Neural progenitor cell (in vitro differentiated cells): ENCODE measurements at regions not wholly inside any gene's neighbourhood (a gene's known extent, or its start where the extent isn't known, plus 50 kb on each side); places are given as distances from the start of the nearest gene placed in this dataset.

Experiments
- DNase-seq: peaks from one replicate; pipeline ENCODE4 v3.0.0-alpha.2; 2016; ENCODE audit warnings: low spot score
- H2AFZ ChIP-seq: fragments of 200-600 bp; sonication (generic); replicated peaks from 2 replicates; pipeline ENCODE4 v1.6.1; 2016; ENCODE audit warnings: antibody characterized with exemption
- H3F3A ChIP-seq: fragments of 200-600 bp; sonication (generic); 2 replicates; pipeline ENCODE4 v1.6.1; 2016; ENCODE audit warnings: antibody characterized with exemption, low read depth
- H3K27ac ChIP-seq: fragments of 200-600 bp; sonication (generic); 2 replicates; pipeline ENCODE4 v1.5.1; 2016; ENCODE audit warnings: mild to moderate bottlenecking
- H3K27me3 ChIP-seq: fragments of 200-600 bp; sonication (generic); 2 replicates; pipeline ENCODE4 v1.6.1; 2016; ENCODE audit warnings: mild to moderate bottlenecking, moderate library complexity
- H3K36me3 ChIP-seq: fragments of 200-600 bp; sonication (generic); 2 replicates; pipeline ENCODE4 v1.5.1; 2016
- H3K4me1 ChIP-seq: fragments of 200-600 bp; sonication (generic); 2 replicates; pipeline ENCODE4 v1.6.1; 2016; ENCODE audit warnings: mixed run types
- H3K4me2 ChIP-seq: fragments of 200-600 bp; sonication (generic); 2 replicates; pipeline ENCODE4 v1.6.1; 2016
- H3K4me3 ChIP-seq: fragments of 200-600 bp; sonication (generic); 2 replicates; pipeline ENCODE4 v1.5.1; 2016
- H3K79me2 ChIP-seq: fragments of 200-600 bp; sonication (generic); 2 replicates; pipeline ENCODE4 v1.6.1; 2016; ENCODE audit warnings: low read depth
- H3K9ac ChIP-seq: fragments of 200-600 bp; sonication (generic); 2 replicates; pipeline ENCODE4 v1.6.1; 2016
- H3K9me3 ChIP-seq: fragments of 200-600 bp; sonication (generic); 2 replicates; pipeline ENCODE4 v1.5.1; 2016; ENCODE audit warnings: low read depth
- H4K20me1 ChIP-seq: fragments of 200-600 bp; sonication (generic); 2 replicates; pipeline ENCODE4 v1.6.1; 2016; ENCODE audit warnings: low read depth
- H3K27ac Mint-ChIP-seq: 3 replicates; pipeline ENCODE4 v1.8.0; 2021; ENCODE audit warnings: mixed read lengths
- H3K27me3 Mint-ChIP-seq: 2 replicates; pipeline ENCODE4 v1.8.0; 2022; ENCODE audit warnings: low read depth, mild to moderate bottlenecking, inconsistent platforms, moderate library complexity, mixed read lengths; ENCODE audit not compliant: insufficient read depth
- H3K36me3 Mint-ChIP-seq: 3 replicates; pipeline ENCODE4 v1.8.0; 2021; ENCODE audit warnings: mixed read lengths
- H3K4me1 Mint-ChIP-seq: 3 replicates; pipeline ENCODE4 v1.8.0; 2021; ENCODE audit warnings: mixed read lengths
- H3K4me3 Mint-ChIP-seq: 3 replicates; pipeline ENCODE4 v1.8.0; 2021; ENCODE audit warnings: mild to moderate bottlenecking, moderate library complexity, mixed read lengths
- H3K9me3 Mint-ChIP-seq: 3 replicates; pipeline ENCODE4 v1.8.0; 2020; ENCODE audit warnings: mixed read lengths
- EZH2 ChIP-seq: fragments of 200-600 bp; sonication (generic); IDR thresholded peaks from 2 replicates; pipeline ENCODE4 v1.6.1; 2017; ENCODE audit warnings: antibody characterized with exemption, mild to moderate bottlenecking, moderate library complexity
- EZH2phosphoT487 ChIP-seq: fragments of 200-600 bp; sonication (generic); IDR thresholded peaks from 2 replicates; pipeline ENCODE4 v1.6.1; 2017; ENCODE audit warnings: antibody characterized with exemption
- TF ChIP-seq, protein P1 (sequence below): fragments of 200-600 bp; sonication (generic); IDR thresholded peaks from 2 replicates; pipeline ENCODE4 v1.5.1; 2017; ENCODE audit warnings: antibody characterized with exemption, mild to moderate bottlenecking

GRCh38 chr17:77501101-77501566 lies 360.4 kb downstream of the SEC14L1 start:
- no peaks in the 10 kb centered on the region for H3K36me3 ChIP-seq
- no peak overlapping the region for H3K27ac Mint-ChIP-seq

GRCh38 chr17:77501751-77502625 lies 361.2 kb downstream of the SEC14L1 start:
- no peak for TF ChIP-seq EZH2phosphoT487
- TF ChIP-seq, protein P1, sequence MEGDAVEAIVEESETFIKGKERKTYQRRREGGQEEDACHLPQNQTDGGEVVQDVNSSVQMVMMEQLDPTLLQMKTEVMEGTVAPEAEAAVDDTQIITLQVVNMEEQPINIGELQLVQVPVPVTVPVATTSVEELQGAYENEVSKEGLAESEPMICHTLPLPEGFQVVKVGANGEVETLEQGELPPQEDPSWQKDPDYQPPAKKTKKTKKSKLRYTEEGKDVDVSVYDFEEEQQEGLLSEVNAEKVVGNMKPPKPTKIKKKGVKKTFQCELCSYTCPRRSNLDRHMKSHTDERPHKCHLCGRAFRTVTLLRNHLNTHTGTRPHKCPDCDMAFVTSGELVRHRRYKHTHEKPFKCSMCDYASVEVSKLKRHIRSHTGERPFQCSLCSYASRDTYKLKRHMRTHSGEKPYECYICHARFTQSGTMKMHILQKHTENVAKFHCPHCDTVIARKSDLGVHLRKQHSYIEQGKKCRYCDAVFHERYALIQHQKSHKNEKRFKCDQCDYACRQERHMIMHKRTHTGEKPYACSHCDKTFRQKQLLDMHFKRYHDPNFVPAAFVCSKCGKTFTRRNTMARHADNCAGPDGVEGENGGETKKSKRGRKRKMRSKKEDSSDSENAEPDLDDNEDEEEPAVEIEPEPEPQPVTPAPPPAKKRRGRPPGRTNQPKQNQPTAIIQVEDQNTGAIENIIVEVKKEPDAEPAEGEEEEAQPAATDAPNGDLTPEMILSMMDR = no peak
- peaks cover 17% of the 10 kb centered on the region for H3F3A ChIP-seq
- H2AFZ ChIP-seq = no peak overlapping the region

More at GRCh38 chr17:77501101-77501566, 360.4 kb downstream of the SEC14L1 start:
- H3K79me2 ChIP-seq = no peaks in the 10 kb centered on the region
- H3K4me3 ChIP-seq = no peak overlapping the region
- Mint-ChIP-seq H3K4me3 (no peak overlapping the region), H3K27me3 (peaks cover 4% of the 10 kb centered on the region), H3K4me1 (no peaks in the 10 kb centered on the region), H3K9me3 (no peaks in the 10 kb centered on the region), H3K36me3 (peaks cover 17% of the 10 kb centered on the region)
- no peak for TF ChIP-seq EZH2
- no peak for TF ChIP-seq EZH2phosphoT487
- TF ChIP-seq, protein P1 = peak; percentile 62
- no peak overlapping the region for H2AFZ ChIP-seq
- H3F3A ChIP-seq = peaks cover 17% of the 10 kb centered on the region
- H3K27ac ChIP-seq = no peak overlapping the region
- H3K9ac ChIP-seq = no peak overlapping the region
- no peaks in the 10 kb centered on the region for H4K20me1 ChIP-seq
- peak; percentile 54 for DNase-seq
- no peaks in the 10 kb centered on the region for H3K9me3 ChIP-seq
- H3K4me2 ChIP-seq = no peak overlapping the region
- H3K27me3 ChIP-seq = no peaks in the 10 kb centered on the region
- H3K4me1 ChIP-seq = peaks cover 6% of the 10 kb centered on the region

DNA sequence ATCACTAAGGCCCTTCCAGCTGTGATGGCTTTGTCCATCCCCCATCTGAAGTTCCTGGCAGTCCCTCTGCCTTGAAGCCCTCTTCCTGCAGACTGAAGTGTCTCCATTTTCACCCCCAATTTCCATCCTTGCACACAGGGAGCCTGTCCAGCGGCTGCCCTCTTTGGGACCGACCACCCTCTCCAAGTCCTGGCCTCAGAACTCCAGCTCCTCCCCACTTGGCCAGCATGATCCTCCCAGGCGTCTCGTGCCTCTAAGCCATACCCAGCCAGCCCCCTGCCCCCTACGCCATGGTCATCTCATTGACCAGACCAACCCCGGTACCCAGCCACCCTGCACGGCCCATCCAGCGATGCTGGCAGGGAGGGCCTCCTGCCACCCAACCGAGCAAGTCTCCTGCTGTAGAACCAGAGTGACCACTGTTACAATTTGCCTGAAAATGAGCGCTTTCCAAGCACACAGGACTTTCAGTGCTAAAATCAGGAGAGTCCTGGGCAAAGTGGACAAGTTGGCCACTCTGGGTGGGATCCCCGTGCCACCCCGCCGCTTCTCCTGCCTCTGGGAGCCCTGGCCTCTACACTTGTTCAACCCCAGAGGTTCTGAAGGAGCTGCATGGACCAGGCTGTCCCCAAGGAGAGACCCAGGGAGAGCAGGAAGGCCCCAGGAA lies 362.0 kb downstream of the SEC14L1 start:
- Histone ChIP-seq H4K20me1 (no peaks in the 10 kb centered on the region), H3K9me3 (no peaks in the 10 kb centered on the region), H3K4me2 (no peak overlapping the region), H3K4me1 (peaks cover 6% of the 10 kb centered on the region), H3K27me3 (no peaks in the 10 kb centered on the region), H2AFZ (no peak overlapping the region), H3K79me2 (no peaks in the 10 kb centered on the region), H3K36me3 (no peaks in the 10 kb centered on the region), H3K9ac (no peak overlapping the region), H3F3A (peaks cover 17% of the 10 kb centered on the region), H3K4me3 (no peak overlapping the region), H3K27ac (no peak overlapping the region)
- no peak overlapping the region for H3K27ac Mint-ChIP-seq
- H3K4me3 Mint-ChIP-seq = no peak overlapping the region
- H3K36me3 Mint-ChIP-seq = peaks cover 17% of the 10 kb centered on the region
- TF ChIP-seq EZH2phosphoT487 = no peak
- TF ChIP-seq, protein P1 = no peak
- TF ChIP-seq EZH2 = no peak
- no peaks in the 10 kb centered on the region for H3K4me1 Mint-ChIP-seq
- H3K27me3 Mint-ChIP-seq = peaks cover 2% of the 10 kb centered on the region
- H3K9me3 Mint-ChIP-seq = no peaks in the 10 kb centered on the region
- DNase-seq = no peak

More at GRCh38 chr17:77501751-77502625, 361.2 kb downstream of the SEC14L1 start:
- H3K27me3 Mint-ChIP-seq = peaks cover 2% of the 10 kb centered on the region
- no peak overlapping the region for H3K4me3 ChIP-seq
- H3K9me3 Mint-ChIP-seq = no peaks in the 10 kb centered on the region
- H3K36me3 Mint-ChIP-seq = peaks cover 17% of the 10 kb centered on the region
- H3K27me3 ChIP-seq = no peaks in the 10 kb centered on the region
- no peaks in the 10 kb centered on the region for H3K9me3 ChIP-seq
- H3K36me3 ChIP-seq = no peaks in the 10 kb centered on the region
- H3K9ac ChIP-seq = no peak overlapping the region
- no peaks in the 10 kb centered on the region for H3K4me1 Mint-ChIP-seq
- H3K4me3 Mint-ChIP-seq = no peak overlapping the region
- H3K4me2 ChIP-seq = no peak overlapping the region
- peaks cover 6% of the 10 kb centered on the region for H3K4me1 ChIP-seq
- no peaks in the 10 kb centered on the region for H4K20me1 ChIP-seq
- no peak overlapping the region for H3K27ac ChIP-seq
- no peak overlapping the region for H3K27ac Mint-ChIP-seq
- H3K79me2 ChIP-seq = no peaks in the 10 kb centered on the region
- no peak for DNase-seq
